HG03039 (cell line): ENCODE measurements at regions not wholly inside any gene's neighbourhood (a gene's known extent, or its start where the extent isn't known, plus 50 kb on each side); places are given as distances from the start of the nearest gene placed in this dataset.

Experiments
- ATAC-seq: cut with Tn5 transposase; IDR thresholded peaks from one replicate; pipeline ENCODE4 v1.9.1; 2021; ENCODE audit warnings: mild to moderate bottlenecking, moderate library complexity; ENCODE audit not compliant: unreplicated experiment

GRCh38 chr2:107020392-107020791, 134.4 kb upstream of the ST6GAL2 start:
- no peak for ATAC-seq

- ATAC-seq: no peak
These were observed 138.3 kb upstream of the ST6GAL2 start for GRCh38 chr2:107024269-107024668.

DNA sequence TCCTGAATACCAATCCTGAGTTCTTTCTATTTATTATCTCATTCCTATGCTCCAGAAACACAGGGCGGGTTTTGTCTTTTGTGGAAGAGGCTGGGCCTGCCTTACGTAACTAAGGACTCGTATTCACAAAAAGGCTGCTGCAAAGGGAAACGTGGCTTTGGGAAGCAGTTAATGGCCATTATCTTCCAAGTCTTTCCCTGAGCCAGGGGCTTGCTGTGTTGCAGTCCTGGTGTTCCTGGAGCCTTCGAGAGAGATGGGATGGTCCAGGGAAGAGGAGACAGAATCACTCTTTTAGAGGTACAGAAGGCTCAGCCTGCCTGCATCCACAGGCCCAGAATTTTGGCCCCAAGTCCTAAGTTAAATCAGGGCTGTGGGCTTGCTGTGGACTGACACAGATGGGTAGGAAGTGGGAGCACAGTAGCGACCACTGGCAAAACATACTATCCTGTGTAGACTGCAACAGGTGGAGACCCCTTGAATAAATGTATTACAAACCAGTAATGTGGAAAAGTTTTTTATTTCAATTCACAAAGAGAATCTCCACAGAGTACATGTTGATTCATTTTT, 139.4 kb upstream of the ST6GAL2 start:
- no peak for ATAC-seq

- ATAC-seq: no peak
These were observed 140.0 kb upstream of the ST6GAL2 start for GRCh38 chr2:107025869-107026380.

DNA sequence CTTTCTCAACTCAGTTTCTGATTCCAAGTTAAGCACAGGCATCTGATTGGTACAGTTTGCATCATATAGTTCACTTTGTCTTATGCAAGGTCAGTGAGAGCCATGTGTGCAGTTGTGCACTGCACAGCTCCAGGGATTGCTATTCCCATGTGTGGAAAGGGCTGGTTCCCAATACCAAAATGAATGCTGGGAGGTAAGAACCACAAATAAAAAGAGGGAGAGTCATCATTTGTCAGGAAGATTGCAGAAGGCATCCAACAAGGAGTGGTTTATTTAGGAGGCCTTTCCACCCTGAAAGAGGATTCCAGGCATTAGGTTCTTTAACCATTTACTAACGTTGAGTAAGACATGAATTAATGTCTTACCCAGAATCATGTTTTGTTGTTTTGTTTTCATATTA, 141.2 kb upstream of the ST6GAL2 start:
- no peak for ATAC-seq

GRCh38 chr2:107027810-107028209, 141.8 kb upstream of the ST6GAL2 start:
- no peak for ATAC-seq

DNA sequence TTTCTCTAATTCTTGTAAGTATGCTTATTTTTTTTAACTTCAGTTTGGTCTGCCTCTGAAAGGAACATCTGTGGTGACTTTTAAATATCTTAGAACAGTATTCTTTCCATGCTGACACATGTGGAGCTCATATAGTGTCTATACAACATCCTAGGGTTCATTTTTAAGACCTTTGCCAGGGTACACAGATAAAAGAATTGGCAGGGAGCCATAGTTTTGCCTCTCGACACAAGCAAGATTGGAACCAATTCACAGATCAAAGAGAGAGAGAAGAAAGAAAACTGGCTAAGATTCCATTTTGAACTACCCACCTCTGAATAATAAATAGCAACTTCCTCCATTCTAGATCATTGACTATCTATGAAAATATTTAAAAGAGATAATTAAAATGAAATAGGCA, 142.7 kb upstream of the ST6GAL2 start:
- ATAC-seq: no peak

DNA sequence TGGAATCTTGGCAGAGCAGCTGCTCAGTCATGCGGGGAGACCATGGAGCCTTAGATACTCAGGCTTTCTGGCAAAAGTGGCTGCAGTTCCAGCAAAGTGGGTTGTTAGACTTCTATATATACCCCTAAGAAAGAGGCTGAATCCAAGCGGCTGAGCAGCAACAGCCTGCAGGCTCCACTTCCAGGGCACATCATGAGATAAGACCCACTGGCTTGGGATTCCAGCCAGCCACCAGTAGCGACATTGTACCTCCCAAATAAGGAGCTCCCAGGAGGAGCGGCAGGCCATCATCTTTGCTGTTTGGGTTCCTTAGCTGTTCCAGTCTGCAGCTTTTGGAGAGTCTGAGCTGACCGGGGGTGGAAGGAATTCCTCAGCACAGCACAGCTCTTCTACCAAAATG, 150.3 kb upstream of the ST6GAL2 start:
- no peak for ATAC-seq

- ATAC-seq: no peak
These were observed 176.2 kb upstream of the ST6GAL2 start for GRCh38 chr2:107062173-107062572.

- no peak for ATAC-seq
These were observed 176.7 kb upstream of the ST6GAL2 start for GRCh38 chr2:107062599-107063220.

GRCh38 chr2:107063228-107063627, 177.3 kb upstream of the ST6GAL2 start:
- no peak for ATAC-seq

DNA sequence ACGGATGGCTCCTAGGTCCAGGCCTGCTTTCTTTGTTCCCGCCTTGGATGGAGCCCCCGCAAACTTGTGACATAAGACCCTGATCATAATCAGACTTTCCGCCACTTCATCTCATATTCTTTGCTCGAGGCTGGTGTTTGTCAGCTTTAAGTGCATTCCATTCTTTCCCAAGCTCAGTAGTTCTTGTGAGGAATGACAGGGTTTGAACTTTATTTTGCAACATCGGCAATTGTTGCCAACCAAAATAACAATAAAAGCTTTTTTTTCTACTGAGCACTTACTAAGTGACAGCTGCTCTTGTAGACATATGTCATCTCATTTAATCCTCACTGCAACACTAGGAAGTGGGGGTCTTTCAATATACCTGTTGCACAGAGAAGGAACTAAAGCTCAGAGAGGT, 178.8 kb upstream of the ST6GAL2 start:
- ATAC-seq: no peak

- ATAC-seq: no peak
These were observed 182.3 kb upstream of the ST6GAL2 start for GRCh38 chr2:107068069-107068916.

DNA sequence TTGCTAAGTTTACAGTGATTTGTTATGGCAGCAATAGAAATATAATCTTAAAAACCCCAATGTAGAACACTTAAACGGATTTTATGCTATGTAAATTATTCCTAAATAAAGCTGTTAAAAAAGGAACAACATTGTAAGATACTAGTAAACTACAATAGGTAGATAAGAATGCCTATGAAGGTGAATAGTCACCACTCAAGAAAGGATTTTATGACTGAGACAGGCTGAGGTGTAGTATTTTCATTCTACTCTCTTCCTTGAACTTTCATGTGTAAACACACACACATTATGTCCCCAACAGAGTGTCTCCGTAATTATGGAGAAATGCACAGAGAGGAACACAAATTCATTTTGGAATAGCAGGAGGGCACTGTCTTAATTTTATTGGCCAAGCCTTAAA, 183.9 kb upstream of the ST6GAL2 start:
- ATAC-seq: no peak

- ATAC-seq: no peak
These were observed 186.4 kb upstream of the ST6GAL2 start for GRCh38 chr2:107072150-107072940.

DNA sequence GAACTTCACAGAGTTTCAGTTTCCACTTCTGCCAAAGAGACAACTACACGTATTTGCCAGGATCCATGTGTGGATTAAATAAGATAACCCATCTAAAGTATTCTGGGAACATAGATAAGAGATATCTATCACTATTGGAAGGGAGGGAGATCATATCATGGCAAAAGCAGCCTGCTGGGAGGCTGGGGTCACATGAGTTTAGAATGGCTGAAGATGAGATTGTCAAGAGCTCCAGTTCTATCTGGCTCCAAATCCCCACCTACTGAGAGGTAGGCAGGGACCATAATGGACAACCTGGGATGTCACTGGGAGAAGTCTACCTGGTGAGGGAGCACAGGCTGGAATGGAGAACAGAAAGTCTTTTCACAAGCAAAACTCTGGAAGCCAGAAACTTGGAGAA, 192.6 kb upstream of the ST6GAL2 start:
- ATAC-seq: no peak

- ATAC-seq: no peak
These were observed 200.5 kb upstream of the ST6GAL2 start for GRCh38 chr2:107086497-107086896.

GRCh38 chr2:107088156-107088555, 202.2 kb upstream of the ST6GAL2 start:
- ATAC-seq: no peak

GRCh38 chr2:107091163-107091864, 205.3 kb upstream of the ST6GAL2 start:
- no peak for ATAC-seq

- ATAC-seq: no peak
These were observed 207.5 kb upstream of the ST6GAL2 start for GRCh38 chr2:107093426-107093957.
